ENCODE measurements at regions not wholly inside any gene's neighbourhood (a gene's known extent, or its start where the extent isn't known, plus 50 kb on each side); places are given as distances from the start of the nearest gene placed in this dataset.

GRCh38 chr3:53974324-53974723 is 82.7 kb upstream of the SELENOK start:
- TF ChIP-seq CTCF (IDR thresholded peaks at IDR 0.05) = no peak
- H3K27ac Mint-ChIP-seq = no peak overlapping the region

GRCh38 chr3:53973905-53974304 is 82.2 kb upstream of the SELENOK start:
- CTCF ChIA-PET = no interaction called here
- POLR2A ChIA-PET = no interaction called here
- DNase-seq = no peak
- ATAC-seq (ENCODE audit: low read depth) = no peak
- Mint-ChIP-seq H3K4me1 (no peaks in the 10 kb centered on the region), H3K27ac (no peak overlapping the region), H3K9me3 (peaks cover 18% of the 10 kb centered on the region), H3K4me3 (no peak overlapping the region), H3K27me3 (peaks cover 5% of the 10 kb centered on the region), H3K36me3 (ENCODE audit: low read depth) (no peaks in the 10 kb centered on the region)
- TF ChIP-seq CTCF (IDR thresholded peaks at IDR 0.05) = no peak
- intact Hi-C loops (cut with micrococcal nuclease) = no loop called here

More at GRCh38 chr3:53974324-53974723, 82.7 kb upstream of the SELENOK start:
- DNase-seq = no peak
- intact Hi-C loops (cut with micrococcal nuclease) = no loop called here
- Mint-ChIP-seq H3K27me3 (peaks cover 5% of the 10 kb centered on the region), H3K9me3 (peaks cover 18% of the 10 kb centered on the region), H3K4me3 (no peak overlapping the region), H3K4me1 (no peaks in the 10 kb centered on the region), H3K36me3 (ENCODE audit: low read depth) (no peaks in the 10 kb centered on the region)
- ChIA-PET POLR2A (no interaction called here), CTCF (no interaction called here)
- no peak for ATAC-seq (ENCODE audit: low read depth)

- CTCF ChIA-PET = no interaction called here
- no peak overlapping the region for H3K27ac Mint-ChIP-seq
- intact Hi-C loops (cut with micrococcal nuclease) = no loop called here
Observed at GRCh38 chr3:53970661-53971060, 79.0 kb upstream of the SELENOK start.

GRCh38 chr3:53969086-53969485 is 77.4 kb upstream of the SELENOK start:
- ChIA-PET POLR2A (no interaction called here), CTCF (no interaction called here)
- Mint-ChIP-seq H3K4me1 (no peaks in the 10 kb centered on the region), H3K27ac (no peak overlapping the region), H3K4me3 (no peak overlapping the region), H3K36me3 (ENCODE audit: low read depth) (no peaks in the 10 kb centered on the region), H3K27me3 (peaks cover 1% of the 10 kb centered on the region), H3K9me3 (peaks cover 20% of the 10 kb centered on the region)
- intact Hi-C loops (cut with micrococcal nuclease) = no loop called here
- ATAC-seq (ENCODE audit: low read depth) = no peak
- TF ChIP-seq CTCF (IDR thresholded peaks at IDR 0.05) = no peak
- no peak for DNase-seq

More at GRCh38 chr3:53970661-53971060, 79.0 kb upstream of the SELENOK start:
- no peak for ATAC-seq (ENCODE audit: low read depth)
- H3K4me1 Mint-ChIP-seq = no peaks in the 10 kb centered on the region
- DNase-seq = no peak
- peaks cover under 1% of the 10 kb centered on the region for H3K27me3 Mint-ChIP-seq
- H3K4me3 Mint-ChIP-seq = no peak overlapping the region
- TF ChIP-seq CTCF (IDR thresholded peaks at IDR 0.05) = no peak
- POLR2A ChIA-PET = no interaction called here
- peaks cover 20% of the 10 kb centered on the region for H3K9me3 Mint-ChIP-seq
- H3K36me3 Mint-ChIP-seq (ENCODE audit: low read depth) = no peaks in the 10 kb centered on the region

DNA sequence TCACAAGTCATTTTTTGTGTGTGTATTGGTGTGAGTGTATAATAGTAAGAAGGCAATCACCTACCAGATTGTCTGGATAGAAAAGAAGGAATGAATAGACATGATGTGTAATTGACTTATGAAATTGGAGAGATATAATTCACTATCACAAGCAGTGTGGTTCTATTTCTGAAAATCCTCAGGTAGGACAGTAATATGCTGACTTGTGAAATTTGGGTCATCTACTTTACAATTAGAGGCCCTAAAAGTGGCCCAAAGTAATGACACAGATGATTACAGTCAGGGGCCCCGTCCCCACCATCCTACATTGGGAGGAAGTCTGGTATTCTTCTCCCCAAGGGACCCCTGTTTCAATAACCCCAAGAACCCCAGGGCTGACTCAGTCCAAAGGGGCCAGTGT is 73.6 kb upstream of the SELENOK start:
- intact Hi-C loops (cut with micrococcal nuclease) = no loop called here

More for the DNA sequence above, 73.6 kb upstream of the SELENOK start:
- DNase-seq (no peak), ATAC-seq (ENCODE audit: low read depth) (no peak)
- H3K36me3 Mint-ChIP-seq (ENCODE audit: low read depth) = no peaks in the 10 kb centered on the region
- peaks cover 14% of the 10 kb centered on the region for H3K9me3 Mint-ChIP-seq
- ChIA-PET POLR2A (no interaction called here), CTCF (no interaction called here)
- TF ChIP-seq CTCF (IDR thresholded peaks at IDR 0.05) = no peak
- H3K27ac Mint-ChIP-seq = no peak overlapping the region
- H3K4me1 Mint-ChIP-seq = no peaks in the 10 kb centered on the region
- no peak overlapping the region for H3K4me3 Mint-ChIP-seq
- peaks cover 12% of the 10 kb centered on the region for H3K27me3 Mint-ChIP-seq
